Suppressor macrophage (primary cell): ENCODE measurements at regions not wholly inside any gene's neighbourhood (a gene's known extent, or its start where the extent isn't known, plus 50 kb on each side); places are given as distances from the start of the nearest gene placed in this dataset.
"Not testable (repeated sequence)": the region's sequence is repeated elsewhere in the genome, so short reads cannot be mapped to it uniquely, and the experiment has no call there.

Experiments
- DNase-seq, 4 experiments: peaks; one replicate each; pipeline ENCODE4 v3.0.0-alpha.2; 2020 to 2022

DNA sequence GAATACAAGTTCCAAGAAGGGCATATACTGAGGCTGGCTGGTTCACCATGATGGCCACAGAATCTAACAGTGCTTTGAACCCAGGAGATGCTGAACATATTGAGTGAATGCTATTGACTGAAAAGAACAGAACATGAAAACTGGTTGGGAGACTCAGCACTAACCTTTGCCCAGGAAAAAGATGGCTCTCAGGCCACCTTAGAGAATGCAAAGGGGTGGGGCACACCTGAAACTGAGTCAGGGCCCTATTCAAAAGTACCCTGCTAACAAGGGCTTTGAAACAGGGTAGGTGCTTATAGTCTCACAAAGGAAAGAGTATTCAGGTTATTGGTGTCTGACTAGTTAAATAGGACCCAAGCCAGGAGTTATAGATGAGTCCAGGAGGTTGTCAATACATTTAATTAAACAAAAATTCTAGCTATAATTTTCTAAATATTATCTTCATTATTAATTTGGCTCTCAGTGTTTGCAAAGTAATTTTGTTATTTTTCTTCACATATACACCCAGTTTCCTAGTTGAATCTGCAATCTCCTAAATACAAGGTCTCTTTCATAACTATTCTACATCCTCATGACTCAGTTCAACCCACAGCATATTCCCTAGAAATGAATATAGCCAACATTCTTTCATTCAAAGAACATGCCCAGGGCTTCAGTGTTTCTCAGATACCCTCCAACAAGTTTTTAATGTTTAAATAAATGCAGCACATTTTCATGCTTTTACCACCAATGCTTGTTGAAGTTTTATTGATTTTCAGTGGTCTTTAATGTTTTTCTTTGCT, 144.2 kb upstream of the RAPGEF2 start:
- no peak for DNase-seq

DNA sequence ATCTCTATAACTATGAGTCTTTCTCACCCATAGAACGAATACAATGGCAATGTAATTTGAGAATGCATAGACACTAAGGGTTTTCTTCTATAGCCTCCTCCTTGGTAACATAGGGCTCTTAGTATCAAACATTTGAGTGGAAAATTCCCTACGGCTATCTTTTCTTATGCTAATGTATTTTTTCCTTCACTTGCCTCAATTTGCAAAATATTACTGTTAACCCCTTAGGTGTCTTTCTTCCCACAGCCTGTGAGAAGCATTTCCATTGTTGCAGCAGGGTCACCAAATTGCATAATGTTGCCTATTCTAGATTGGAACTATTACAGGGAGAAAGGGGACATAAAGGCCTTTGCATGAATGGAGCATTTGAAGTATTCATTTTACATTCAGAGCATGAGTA, 140.5 kb upstream of the RAPGEF2 start:
- DNase-seq, result no peak

DNA sequence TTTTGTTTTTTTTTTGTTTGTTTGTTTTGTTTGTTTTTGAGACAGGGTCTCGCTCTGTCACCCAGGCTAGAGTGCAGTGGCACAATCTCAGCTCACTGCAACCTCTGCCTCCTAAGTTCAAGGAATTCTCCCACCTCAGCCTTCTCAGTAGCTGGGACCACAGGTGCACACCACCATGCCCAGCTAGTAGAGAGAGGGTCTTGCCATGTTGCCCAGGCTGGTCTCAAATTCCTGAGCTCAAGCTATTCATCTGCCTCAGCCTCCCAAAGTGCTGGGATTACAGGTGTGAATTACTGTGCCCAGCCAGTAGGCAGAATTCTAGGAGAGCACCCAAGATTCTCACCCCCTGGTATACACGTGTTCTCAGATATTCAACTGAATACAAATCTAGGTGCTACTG, 139.6 kb upstream of the RAPGEF2 start:
- DNase-seq, result not testable (repeated sequence)

- peak; percentile 24 to 62 (median 39) for DNase-seq
Measured at GRCh38 chr4:158964114-158964727, 138.7 kb upstream of the RAPGEF2 start.

- DNase-seq, result no peak
Measured at GRCh38 chr4:158964728-158965124, 138.2 kb upstream of the RAPGEF2 start.

DNA sequence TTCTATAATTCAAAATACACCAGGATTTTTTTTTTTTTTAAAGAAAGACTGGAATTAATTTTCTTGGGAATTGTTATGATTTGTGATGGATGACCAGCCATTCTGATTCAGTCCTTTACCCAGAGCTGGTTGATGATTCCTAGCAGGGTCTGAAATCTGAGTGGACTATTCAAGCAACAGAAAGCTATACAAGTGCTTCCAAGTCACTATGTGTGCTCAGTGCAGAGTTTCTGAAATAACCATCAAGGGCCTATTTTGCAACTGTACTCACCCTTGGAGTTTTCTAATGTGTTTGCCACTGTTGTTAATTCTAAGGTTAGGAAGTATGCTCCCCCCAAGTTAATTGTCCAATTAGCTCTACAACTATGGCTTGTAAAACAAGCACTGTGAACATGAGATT, 137.7 kb upstream of the RAPGEF2 start:
- DNase-seq, result no peak

DNA sequence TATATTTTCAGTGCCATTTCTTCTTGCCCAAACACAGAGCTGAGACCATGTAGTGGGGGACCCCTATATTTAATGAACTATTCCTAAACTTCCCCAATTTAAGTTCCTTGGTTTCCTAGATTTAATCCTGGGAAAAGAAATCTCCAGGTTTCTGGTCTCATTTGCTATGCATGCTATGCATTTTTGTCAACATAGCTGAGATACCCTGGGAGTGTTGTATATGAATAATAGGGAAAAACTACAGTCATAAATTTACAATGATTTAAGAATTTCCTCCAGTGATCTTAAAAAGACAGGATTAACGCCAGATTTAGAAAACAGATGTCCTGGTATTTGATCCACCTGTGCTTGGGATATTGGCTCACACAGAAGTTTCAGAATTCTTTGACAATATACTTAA, 136.8 kb upstream of the RAPGEF2 start:
- DNase-seq, result no peak

GRCh38 chr4:158968961-158969360, 133.9 kb upstream of the RAPGEF2 start:
- no peak for DNase-seq

DNA sequence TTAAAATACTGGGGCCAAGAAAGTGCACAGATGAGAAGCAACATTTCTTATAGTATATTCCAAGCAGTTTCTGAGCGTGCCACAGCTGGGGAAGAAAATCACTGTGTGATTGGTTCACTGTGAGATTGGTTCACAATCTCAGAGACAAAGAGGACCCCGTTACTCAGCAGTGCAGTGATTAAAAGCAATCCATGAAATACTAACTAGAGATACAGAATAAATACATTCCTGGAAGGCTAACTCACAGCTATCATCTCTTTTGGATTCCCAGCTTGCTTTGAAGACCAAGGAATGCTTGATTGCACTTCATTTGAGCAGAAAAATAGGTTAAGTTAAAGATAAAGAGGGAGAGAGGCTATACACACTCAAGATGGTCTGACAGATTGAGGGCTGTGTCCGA, 132.1 kb upstream of the RAPGEF2 start:
- no peak for DNase-seq

DNA sequence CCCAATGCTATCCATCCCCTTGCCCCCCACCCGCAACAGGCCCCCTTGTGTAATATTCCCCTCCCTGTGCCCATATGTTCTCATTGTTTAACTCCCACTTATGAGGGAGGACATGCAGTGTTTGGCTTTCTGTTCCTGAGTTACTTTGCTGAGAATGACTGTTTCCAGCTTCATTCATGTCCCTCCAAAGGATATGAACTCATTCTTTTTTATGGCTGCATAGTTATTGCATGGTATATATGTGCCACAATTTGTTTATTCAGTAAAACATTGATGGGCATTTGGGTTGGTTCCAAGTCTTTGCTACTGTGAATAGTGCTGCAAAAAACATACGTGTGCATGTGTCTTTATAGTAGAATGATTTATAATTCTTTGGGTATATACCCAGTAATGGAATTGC, 128.4 kb upstream of the RAPGEF2 start:
- not testable (repeated sequence) for DNase-seq

- not testable (repeated sequence) for DNase-seq
Measured at GRCh38 chr4:158980711-158981110, 122.2 kb upstream of the RAPGEF2 start.

GRCh38 chr4:158991534-158992155, 111.2 kb upstream of the RAPGEF2 start:
- no peak for DNase-seq

DNA sequence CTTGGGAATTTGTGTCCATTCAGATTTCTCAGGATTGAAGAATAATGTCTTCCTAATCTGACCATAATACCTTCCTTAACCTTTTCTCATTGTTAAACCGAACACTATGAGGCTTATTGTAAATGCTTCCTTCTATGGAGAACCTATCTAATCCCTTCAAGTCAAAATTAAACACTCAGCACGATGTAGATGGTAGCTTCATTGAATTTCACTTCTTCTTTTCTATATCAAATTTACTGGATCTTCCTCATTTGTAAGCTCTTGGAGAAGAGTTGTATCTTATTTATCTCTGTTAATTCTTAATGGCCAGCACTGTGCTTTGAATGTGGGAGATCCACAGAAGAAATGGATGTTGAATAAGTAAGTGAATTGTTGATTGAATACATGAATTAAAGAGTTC, 109.0 kb upstream of the RAPGEF2 start:
- DNase-seq, result peak in 3 of 4 experiments; percentile 7 to 70 (median 62)

DNA sequence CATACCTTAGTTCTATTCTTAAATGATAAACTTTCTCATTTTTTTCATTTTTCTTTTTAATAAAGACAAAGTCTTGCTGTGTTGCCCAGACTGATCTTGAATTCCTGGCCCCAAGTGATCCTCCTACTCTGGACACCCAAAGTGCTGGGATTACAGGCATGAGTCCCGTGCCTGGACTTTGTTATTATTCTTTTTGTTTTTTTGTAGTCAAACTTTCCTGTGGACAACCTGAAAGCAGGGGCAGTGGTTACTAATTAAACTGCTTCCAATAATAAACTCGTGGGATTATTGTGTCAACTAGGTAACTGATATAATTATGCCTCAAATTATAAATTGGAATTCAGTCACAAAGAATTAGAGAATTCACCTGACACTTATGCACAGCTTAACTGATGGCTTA, 107.8 kb upstream of the RAPGEF2 start:
- DNase-seq, result no peak

DNA sequence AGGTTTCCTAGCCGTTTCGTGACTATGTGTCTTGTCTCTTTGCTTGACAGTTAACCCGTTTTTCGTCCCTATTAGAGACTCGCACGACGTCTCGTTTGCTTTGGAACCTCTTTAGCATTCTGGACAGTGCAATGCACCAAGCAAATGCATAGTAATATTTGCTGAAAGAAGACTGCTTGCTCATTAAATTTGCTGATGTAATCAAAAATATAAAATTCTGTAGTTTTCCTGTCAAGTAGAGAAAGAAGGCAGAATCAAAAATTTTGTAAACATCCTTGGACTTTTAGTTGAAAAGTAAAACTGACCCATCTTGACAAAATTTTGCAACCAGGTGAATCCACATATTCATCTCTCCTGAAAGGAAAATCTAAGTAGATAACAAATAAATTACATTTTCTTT, 106.9 kb upstream of the RAPGEF2 start:
- DNase-seq, result no peak

GRCh38 chr4:158996669-158997074, 106.2 kb upstream of the RAPGEF2 start:
- DNase-seq, result peak; percentile 12 to 55 (median 28)

GRCh38 chr4:158997660-158998349, 105.1 kb upstream of the RAPGEF2 start:
- no peak for DNase-seq

- DNase-seq, result no peak
Measured at GRCh38 chr4:158998624-158999023, 104.3 kb upstream of the RAPGEF2 start.

DNA sequence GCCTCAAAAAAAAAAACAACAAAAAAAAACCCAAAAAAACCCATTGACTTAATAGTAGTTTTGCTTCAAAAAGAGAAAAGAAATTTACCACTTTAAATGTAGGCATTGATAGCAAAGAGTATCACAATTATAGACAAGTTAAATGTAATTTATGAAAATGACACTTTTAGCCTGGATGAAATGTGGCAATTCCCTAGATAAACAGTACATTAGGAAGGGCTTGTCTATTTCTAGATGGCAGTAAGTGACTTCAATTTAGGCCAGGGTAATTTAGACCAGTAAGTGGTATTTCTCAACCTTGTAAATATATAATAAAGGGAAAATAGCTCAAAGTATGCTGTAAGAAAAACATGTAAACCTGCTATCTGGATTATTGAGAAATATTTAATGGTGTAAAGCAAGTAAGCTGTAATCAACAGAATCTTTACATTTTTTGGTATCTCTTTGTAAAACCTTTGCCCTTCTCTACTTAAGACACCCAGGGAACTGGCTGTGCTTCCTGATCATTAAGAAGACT, 103.7 kb upstream of the RAPGEF2 start:
- DNase-seq, result no peak

DNA sequence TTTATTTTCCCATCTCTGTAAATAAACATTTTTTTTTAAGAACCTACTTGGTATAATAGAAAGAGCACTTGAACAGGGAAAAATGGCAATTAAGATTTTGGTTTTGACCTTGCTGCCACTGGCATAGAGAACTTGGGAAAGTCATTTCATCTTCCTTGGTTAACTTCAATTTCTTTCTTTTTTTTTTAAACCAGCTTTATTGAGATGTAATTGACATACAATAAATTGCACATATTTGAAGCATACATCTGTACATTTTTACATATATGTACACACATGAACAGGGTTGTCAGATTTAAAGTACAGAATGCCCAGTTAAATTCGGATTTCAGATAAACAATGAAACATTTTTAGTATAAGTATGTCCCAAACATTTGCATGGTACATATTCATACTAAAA, 103.0 kb upstream of the RAPGEF2 start:
- no peak for DNase-seq

DNA sequence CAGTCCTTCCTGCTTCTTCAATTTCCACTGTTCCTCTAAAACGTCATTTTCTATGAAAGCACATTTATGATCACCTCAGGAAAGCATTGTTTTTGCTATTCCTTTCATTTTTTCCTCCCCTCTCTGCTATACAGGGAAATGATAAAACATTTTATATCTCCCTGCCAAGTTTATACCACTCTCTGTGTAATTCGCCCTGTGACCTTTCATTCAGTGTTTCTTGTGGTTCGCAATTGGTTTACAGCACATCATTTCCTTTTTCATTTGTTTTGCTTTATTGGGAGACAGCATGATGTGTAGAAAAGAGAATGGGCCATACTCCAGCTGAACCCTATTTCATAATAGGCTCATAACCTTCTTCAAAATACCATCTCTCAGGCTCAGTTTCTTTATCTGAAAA, 99.9 kb upstream of the RAPGEF2 start:
- DNase-seq, result no peak

DNA sequence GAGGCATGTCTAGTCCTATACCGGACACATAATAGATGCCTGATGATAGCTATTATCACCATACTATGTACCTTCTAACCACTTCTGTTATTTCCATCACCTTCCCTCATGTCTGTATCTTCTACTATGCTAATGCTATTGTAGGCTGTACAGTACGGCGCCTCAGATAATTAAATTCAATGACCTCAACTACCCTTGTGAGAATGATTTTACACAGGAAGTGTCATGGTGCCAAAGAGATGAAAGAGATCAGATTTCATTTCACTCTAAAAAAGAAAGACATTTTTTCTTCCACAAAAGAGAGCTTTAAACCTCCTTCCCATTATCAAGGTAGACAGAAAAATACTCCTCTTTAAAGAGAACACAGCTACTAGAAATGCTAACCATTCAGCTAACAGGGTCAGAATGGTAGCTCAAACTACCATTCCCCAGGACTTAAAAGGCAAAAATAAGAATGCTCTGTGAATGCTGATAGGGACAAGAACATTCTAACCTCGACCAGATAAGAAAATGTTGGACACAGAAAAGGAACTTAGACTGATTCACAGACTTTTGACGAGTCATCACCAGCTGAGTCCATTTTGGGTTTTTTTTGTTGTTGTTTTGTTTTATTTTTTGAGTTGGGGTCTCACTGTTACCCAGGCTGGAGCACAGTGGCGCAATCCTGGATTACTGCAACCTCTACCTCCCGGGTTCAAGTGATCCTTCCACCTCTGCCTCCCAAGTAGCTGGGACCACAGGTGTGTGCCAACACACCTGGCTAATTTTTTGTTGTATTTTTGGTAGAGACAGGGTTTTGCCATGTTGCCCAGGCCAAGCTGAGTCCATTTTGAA, 99.2 kb upstream of the RAPGEF2 start:
- DNase-seq, result no peak
